GM23338 (cell line): ENCODE measurements at regions not wholly inside any gene's neighbourhood (a gene's known extent, or its start where the extent isn't known, plus 50 kb on each side); places are given as distances from the start of the nearest gene placed in this dataset.

ENCODE experiments used
- ATAC-seq: fragments of 200-7000 bp; cut with Tn5 transposase; 3 replicates; pipeline ENCODE4 v1.9.1; 2020
- DNase-seq: peaks from one replicate; pipeline ENCODE4 v3.0.0-alpha.2; 2015; ENCODE audit warnings: low spot score
- H2AFZ ChIP-seq: fragments of 200-600 bp; sonication (generic); 2 replicates; pipeline ENCODE4 v1.8.0; 2016; ENCODE audit warnings: antibody characterized with exemption, mild to moderate bottlenecking, moderate library complexity
- H3F3A ChIP-seq: fragments of 200-600 bp; sonication (generic); replicated peaks from 2 replicates; pipeline ENCODE4 v1.8.0; 2017; ENCODE audit warnings: antibody characterized with exemption, mixed run types, low read depth
- H3K27ac ChIP-seq: fragments of 200-600 bp; sonication (generic); 2 replicates; pipeline ENCODE4 v1.6.1; 2016; ENCODE audit warnings: low read depth
- H3K27me3 ChIP-seq: fragments of 200-600 bp; sonication (generic); 2 replicates; pipeline ENCODE4 v1.8.0; 2016; ENCODE audit warnings: mild to moderate bottlenecking, mixed run types, moderate library complexity; ENCODE audit not compliant: insufficient read depth
- H3K36me3 ChIP-seq: fragments of 200-600 bp; sonication (generic); 2 replicates; pipeline ENCODE4 v1.8.0; 2016; ENCODE audit warnings: mild to moderate bottlenecking; ENCODE audit not compliant: insufficient read depth
- H3K4me1 ChIP-seq: fragments of 200-600 bp; sonication (generic); 2 replicates; pipeline ENCODE4 v1.8.0; 2016; ENCODE audit warnings: mild to moderate bottlenecking, moderate library complexity; ENCODE audit not compliant: insufficient read depth
- H3K4me2 ChIP-seq: fragments of 200-600 bp; sonication (generic); 2 replicates; pipeline ENCODE4 v1.7.1; 2017; ENCODE audit warnings: mixed run types
- H3K4me3 ChIP-seq: fragments of 200-600 bp; sonication (generic); 2 replicates; pipeline ENCODE4 v1.6.1; 2016; ENCODE audit warnings: mixed run types
- H3K79me2 ChIP-seq: fragments of 200-600 bp; sonication (generic); replicated peaks from 2 replicates; pipeline ENCODE4 v1.8.0; 2017; ENCODE audit warnings: mild to moderate bottlenecking; ENCODE audit not compliant: insufficient read depth
- H3K9me2 ChIP-seq: fragments of 200-600 bp; sonication (generic); 2 replicates; pipeline ENCODE4 v1.8.0; 2017; ENCODE audit not compliant: insufficient read depth
- H4K20me1 ChIP-seq: fragments of 200-600 bp; sonication (generic); replicated peaks from 2 replicates; pipeline ENCODE4 v1.8.0; 2017; ENCODE audit warnings: mild to moderate bottlenecking; ENCODE audit not compliant: insufficient read depth
- H3K27ac Mint-ChIP-seq: 2 replicates; pipeline ENCODE4 v1.8.0; 2020; ENCODE audit warnings: inconsistent platforms, mild to moderate bottlenecking, moderate library complexity, mixed read lengths
- H3K27me3 Mint-ChIP-seq: 3 replicates; pipeline ENCODE4 v1.8.0; 2022; ENCODE audit warnings: low read depth, mild to moderate bottlenecking, moderate library complexity, mixed read lengths, inconsistent platforms; ENCODE audit not compliant: insufficient read depth, poor library complexity
- H3K36me3 Mint-ChIP-seq: 3 replicates; pipeline ENCODE4 v1.8.0; 2021; ENCODE audit warnings: low read depth, mild to moderate bottlenecking, inconsistent platforms, moderate library complexity, mixed read lengths
- H3K4me1 Mint-ChIP-seq: 3 replicates; pipeline ENCODE4 v1.8.0; 2020; ENCODE audit warnings: mild to moderate bottlenecking, inconsistent platforms, mixed read lengths
- H3K4me3 Mint-ChIP-seq: 3 replicates; pipeline ENCODE4 v1.8.0; 2021; ENCODE audit warnings: moderate library complexity, mild to moderate bottlenecking, inconsistent platforms, mixed read lengths
- H3K9me3 Mint-ChIP-seq: 3 replicates; pipeline ENCODE4 v1.8.0; 2020; ENCODE audit warnings: moderate library complexity, mild to moderate bottlenecking, inconsistent platforms, mixed read lengths
- CREB1 ChIP-seq: fragments of 250-450 bp; sonication (Bioruptor Pico); IDR thresholded peaks from 2 replicates; pipeline ENCODE4 v1.5.0; 2020; ENCODE audit warnings: low read depth, mild to moderate bottlenecking, moderate library complexity
- CTCF ChIP-seq, 2 experiments: fragments of 200-600 bp in 1 of 2; sonication (generic) in 1 of 2; conservative IDR thresholded peaks; 2 replicates each; pipeline versions ENCODE4 v1.5.1 to v1.6.1; 2016 to 2017; ENCODE audit warnings: antibody characterized with exemption in 2 of 2, low read depth in 2 of 2, mild to moderate bottlenecking in 2 of 2, moderate library complexity in 1 of 2
- ETS1 ChIP-seq: IDR thresholded peaks from 2 replicates; pipeline ENCODE4 v1.6.1; 2016; ENCODE audit warnings: antibody characterized with exemption
- EZH2 ChIP-seq: fragments of 200-600 bp; sonication (generic); IDR thresholded peaks from one replicate; pipeline ENCODE4 v1.8.0; 2017; ENCODE audit warnings: antibody characterized with exemption, mild to moderate bottlenecking, low read depth; ENCODE audit not compliant: unreplicated experiment
- EZH2phosphoT487 ChIP-seq: fragments of 200-600 bp; sonication (generic); IDR thresholded peaks from one replicate; pipeline ENCODE4 v1.8.1; 2018; ENCODE audit warnings: antibody characterized with exemption; ENCODE audit not compliant: unreplicated experiment
- JUNB ChIP-seq: IDR thresholded peaks from one replicate; pipeline ENCODE4 v1.6.1; 2016; ENCODE audit warnings: antibody characterized with exemption; ENCODE audit not compliant: unreplicated experiment
- NANOG ChIP-seq: IDR thresholded peaks from 2 replicates; pipeline ENCODE4 v1.6.1; 2016; ENCODE audit warnings: antibody characterized with exemption, borderline replicate concordance
- POLR2AphosphoS5 ChIP-seq: IDR thresholded peaks from 2 replicates; pipeline ENCODE4 v1.6.1; 2016; ENCODE audit warnings: antibody characterized with exemption, low read depth
- REST ChIP-seq: IDR thresholded peaks from one replicate; pipeline ENCODE4 v1.6.1; 2018; ENCODE audit warnings: antibody characterized with exemption; ENCODE audit not compliant: unreplicated experiment
- STAT1 ChIP-seq: IDR thresholded peaks from one replicate; pipeline ENCODE4 v1.6.1; 2016; ENCODE audit warnings: antibody characterized with exemption; ENCODE audit not compliant: unreplicated experiment
- ZNF114 ChIP-seq: fragments of 250-450 bp; sonication (Bioruptor Pico); IDR thresholded peaks from 2 replicates; pipeline ENCODE4 v1.5.0; 2020; ENCODE audit warnings: mild to moderate bottlenecking, moderate library complexity
- ZNF331 ChIP-seq: fragments of 250-450 bp; sonication (Bioruptor Pico); IDR thresholded peaks from 2 replicates; pipeline ENCODE4 v1.5.0; 2020; ENCODE audit warnings: low read depth, mild to moderate bottlenecking, moderate library complexity
- ZNF462 ChIP-seq: fragments of 250-450 bp; sonication (Bioruptor Pico); IDR thresholded peaks from 2 replicates; pipeline ENCODE4 v1.5.0; 2020; ENCODE audit warnings: mild to moderate bottlenecking, moderate library complexity

- H3K36me3 Mint-ChIP-seq: no peaks in the 10 kb centered on the region
- Histone ChIP-seq H4K20me1 (no peaks in the 10 kb centered on the region), H3K36me3 (no peaks in the 10 kb centered on the region), H3K9me2 (no peaks in the 10 kb centered on the region), H3K79me2 (no peaks in the 10 kb centered on the region), H3K4me3 (no peak overlapping the region), H3K27ac (no peak overlapping the region), H3F3A (no peaks in the 10 kb centered on the region), H3K27me3 (no peaks in the 10 kb centered on the region), H3K4me1 (no peaks in the 10 kb centered on the region), H2AFZ (no peak overlapping the region), H3K4me2 (no peak overlapping the region)
- DNase-seq (no peak), ATAC-seq (no peak)
- no peak overlapping the region for H3K4me3 Mint-ChIP-seq
- no peak overlapping the region for H3K27ac Mint-ChIP-seq
- H3K27me3 Mint-ChIP-seq: peaks cover 1% of the 10 kb centered on the region
- no peaks in the 10 kb centered on the region for H3K9me3 Mint-ChIP-seq
- TF ChIP-seq JUNB (no peak), ZNF462 (no peak), POLR2AphosphoS5 (no peak), EZH2 (no peak), STAT1 (no peak), ETS1 (no peak), REST (no peak), ZNF331 (no peak), CREB1 (no peak), ZNF114 (CRISPR knock-in tag) (no peak), CTCF (conservative IDR thresholded peaks at IDR 0.05; ENCODE audit: low read depth in 2 of 2) (no peak), EZH2phosphoT487 (no peak), NANOG (no peak)
- no peaks in the 10 kb centered on the region for H3K4me1 Mint-ChIP-seq
Observed at GRCh38 chr9:99282406-99282805, 60.3 kb downstream of the SEC61B start.
